Smooth muscle cell (in vitro differentiated cells): ENCODE measurements at regions not wholly inside any gene's neighbourhood (a gene's known extent, or its start where the extent isn't known, plus 50 kb on each side); places are given as distances from the start of the nearest gene placed in this dataset.
"Not testable (repeated sequence)": the region's sequence is repeated elsewhere in the genome, so short reads cannot be mapped to it uniquely, and the experiment has no call there.

ENCODE experiments used
- DNase-seq: peaks from one replicate; lab custom pipeline; 2025; ENCODE audit not compliant: unreplicated experiment; lab: John Stamatoyannopoulos, UW
- H2AFZ ChIP-seq: fragments of 200-600 bp; sonication (generic); 2 replicates; pipeline ENCODE4 v1.6.0; 2016; ENCODE audit warnings: antibody characterized with exemption, low read depth, mild to moderate bottlenecking
- H3F3A ChIP-seq: fragments of 200-600 bp; sonication (generic); 2 replicates; pipeline ENCODE4 v1.6.0; 2017; ENCODE audit warnings: antibody characterized with exemption, low read depth
- H3K27ac ChIP-seq: fragments of 200-600 bp; sonication (generic); 2 replicates; pipeline ENCODE4 v1.5.1; 2016; ENCODE audit warnings: low read depth, mild to moderate bottlenecking
- H3K27me3 ChIP-seq: fragments of 200-600 bp; sonication (generic); 2 replicates; pipeline ENCODE4 v1.6.1; 2016; ENCODE audit warnings: low read depth, mild to moderate bottlenecking
- H3K36me3 ChIP-seq: fragments of 200-600 bp; sonication (generic); 2 replicates; pipeline ENCODE4 v1.5.1; 2016; ENCODE audit warnings: low read depth
- H3K4me1 ChIP-seq: fragments of 200-600 bp; sonication (generic); 2 replicates; pipeline ENCODE4 v1.5.1; 2016; ENCODE audit warnings: low read depth
- H3K4me2 ChIP-seq: fragments of 200-600 bp; sonication (generic); 2 replicates; pipeline ENCODE4 v1.6.0; 2016; ENCODE audit warnings: mild to moderate bottlenecking
- H3K4me3 ChIP-seq: fragments of 200-600 bp; sonication (generic); 2 replicates; pipeline ENCODE4 v1.5.1; 2016; ENCODE audit warnings: mild to moderate bottlenecking
- H3K79me2 ChIP-seq: fragments of 200-600 bp; sonication (generic); 2 replicates; pipeline ENCODE4 v1.6.0; 2016; ENCODE audit warnings: low read depth, mild to moderate bottlenecking
- H3K9ac ChIP-seq: fragments of 200-600 bp; sonication (generic); 2 replicates; pipeline ENCODE4 v1.6.0; 2016; ENCODE audit warnings: low read depth
- H3K9me3 ChIP-seq: fragments of 200-600 bp; sonication (generic); replicated peaks from 2 replicates; pipeline ENCODE4 v1.5.1; 2016; ENCODE audit warnings: low read depth
- H4K20me1 ChIP-seq: fragments of 200-600 bp; sonication (generic); 2 replicates; pipeline ENCODE4 v1.6.0; 2016; ENCODE audit warnings: low read depth
- CTCF ChIP-seq: fragments of 200-600 bp; sonication (generic); IDR thresholded peaks from 2 replicates; pipeline ENCODE4 v1.5.1; 2017; ENCODE audit warnings: borderline replicate concordance, mild to moderate bottlenecking, antibody characterized with exemption; ENCODE audit not compliant: insufficient read depth, poor library complexity, severe bottlenecking
- WGBS: methylation state at CpG from one replicate; pipeline ENCODE4 v1.1.7; 2016; ENCODE audit warnings: low lambda C conversion rate; 5-methylcytosine and 5-hydroxymethylcytosine counted together

GRCh38 chr10:11691319-11691755 is 50.8 kb upstream of the ECHDC3 start:
- Histone ChIP-seq H3K9ac (no peak overlapping the region), H3F3A (peaks cover 24% of the 10 kb centered on the region), H3K4me2 (no peak overlapping the region), H3K36me3 (no peaks in the 10 kb centered on the region), H3K4me1 (peaks cover 8% of the 10 kb centered on the region), H4K20me1 (no peaks in the 10 kb centered on the region), H3K27me3 (no peaks in the 10 kb centered on the region), H2AFZ (no peak overlapping the region), H3K9me3 (no peaks in the 10 kb centered on the region), H3K27ac (no peak overlapping the region), H3K4me3 (no peak overlapping the region), H3K79me2 (no peaks in the 10 kb centered on the region)
- no peak for TF ChIP-seq CTCF
- no peak for DNase-seq
- 90% methylated on average over 14 of the region's 14 CpGs for WGBS

GRCh38 chr10:11689945-11690736 is 52.0 kb upstream of the ECHDC3 start:
- Histone ChIP-seq H4K20me1 (no peaks in the 10 kb centered on the region), H3K27ac (peak overlapping the region; percentile 72), H3F3A (peaks cover 33% of the 10 kb centered on the region), H3K9me3 (no peaks in the 10 kb centered on the region), H3K36me3 (no peaks in the 10 kb centered on the region), H2AFZ (no peak overlapping the region), H3K4me3 (no peak overlapping the region), H3K79me2 (no peaks in the 10 kb centered on the region), H3K4me2 (peak overlapping the region; percentile 14), H3K4me1 (peaks cover 20% of the 10 kb centered on the region), H3K27me3 (no peaks in the 10 kb centered on the region), H3K9ac (no peak overlapping the region)
- WGBS: 66% methylated on average over 22 of the region's 22 CpGs
- DNase-seq: no peak
- no peak for TF ChIP-seq CTCF

DNA sequence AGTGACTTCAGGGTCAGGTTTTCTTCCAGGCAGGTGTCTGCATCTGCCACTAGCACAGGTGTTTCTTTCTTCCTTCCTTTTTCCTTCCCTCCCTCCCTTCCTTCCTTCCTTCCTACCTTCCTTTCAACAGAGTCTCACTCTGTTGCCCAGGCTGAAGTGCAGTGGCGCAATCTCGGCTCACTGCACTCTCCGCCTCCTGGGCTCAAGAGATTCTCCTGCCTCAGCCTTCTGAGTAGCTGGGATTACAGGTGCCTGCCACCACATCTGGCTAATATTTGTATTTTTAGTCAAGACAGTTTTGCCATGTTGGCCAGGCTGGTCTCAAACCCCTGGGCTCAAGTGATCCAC is 53.8 kb upstream of the ECHDC3 start:
- H3F3A ChIP-seq: peaks cover 36% of the 10 kb centered on the region
- DNase-seq, H3K79me2 ChIP-seq, H4K20me1 ChIP-seq, H3K27me3 ChIP-seq, H3K36me3 ChIP-seq, H3K4me3 ChIP-seq, H3K9me3 ChIP-seq: not testable (repeated sequence)
- peak overlapping the region; percentile 69 for H3K4me2 ChIP-seq
- WGBS: 75% methylated on average over 3 of the region's 3 CpGs
- peaks cover 29% of the 10 kb centered on the region for H3K4me1 ChIP-seq
- H2AFZ ChIP-seq: peak overlapping the region; percentile 88
- H3K9ac ChIP-seq: peak overlapping the region; percentile 5
- peak overlapping the region; percentile 100 for H3K27ac ChIP-seq

DNA sequence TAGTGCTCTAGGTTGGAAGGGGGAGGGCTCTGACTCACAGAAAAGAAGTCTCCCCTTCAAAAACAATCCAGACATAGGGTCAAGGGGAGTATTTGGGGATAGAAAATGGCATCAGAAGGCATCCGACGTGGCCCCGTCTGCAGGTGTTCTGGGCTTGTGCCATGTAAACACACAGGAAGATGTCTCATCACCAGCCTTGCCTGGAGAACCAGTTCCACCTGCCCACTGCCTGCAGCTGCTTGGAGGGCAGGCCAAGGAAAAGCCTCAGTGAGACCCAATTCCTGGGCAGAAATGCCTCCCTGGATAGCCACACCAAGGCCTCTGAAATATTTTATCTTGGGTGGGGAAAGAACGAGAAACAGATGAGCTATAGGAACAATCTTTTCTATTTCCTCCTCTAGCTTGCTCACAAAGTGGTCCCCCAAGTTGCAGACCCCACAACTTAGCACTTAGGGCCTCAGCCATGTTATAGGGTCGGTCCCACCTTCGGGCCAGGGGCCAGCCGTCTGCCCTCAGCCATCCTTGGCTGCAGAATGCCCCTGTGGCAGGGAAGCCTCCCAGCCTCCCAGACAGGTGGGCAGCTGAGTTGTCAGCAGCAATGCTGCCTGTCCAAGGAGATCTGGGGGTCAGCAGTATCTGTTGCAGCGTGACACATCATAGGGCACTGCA is 54.3 kb upstream of the ECHDC3 start:
- H3K4me3 ChIP-seq: no peak overlapping the region
- DNase-seq: no peak
- H2AFZ ChIP-seq: no peak overlapping the region
- peaks cover 36% of the 10 kb centered on the region for H3F3A ChIP-seq
- 82% methylated on average over 8 of the region's 8 CpGs for WGBS
- H4K20me1 ChIP-seq: no peaks in the 10 kb centered on the region
- H3K9me3 ChIP-seq: no peaks in the 10 kb centered on the region
- H3K79me2 ChIP-seq: no peaks in the 10 kb centered on the region
- H3K4me2 ChIP-seq: peak overlapping the region; percentile 69
- peak overlapping the region; percentile 100 for H3K27ac ChIP-seq
- no peaks in the 10 kb centered on the region for H3K36me3 ChIP-seq
- H3K27me3 ChIP-seq: no peaks in the 10 kb centered on the region
- TF ChIP-seq CTCF: no peak
- peak overlapping the region; percentile 77 for H3K9ac ChIP-seq
- peaks cover 34% of the 10 kb centered on the region for H3K4me1 ChIP-seq
